ENCODE measurements at regions not wholly inside any gene's neighbourhood (a gene's known extent, or its start where the extent isn't known, plus 50 kb on each side); places are given as distances from the start of the nearest gene placed in this dataset.

- TF ChIP-seq POLR2A (IDR thresholded peaks at IDR 0.05), result no peak
- TF ChIP-seq CTCF (IDR thresholded peaks at IDR 0.05 in 4 of 5, conservative IDR thresholded peaks at IDR 0.05 in 1 of 5), result no peak
Measured at GRCh38 chr5:104344809-104345208, 782.2 kb upstream of the NUDT12 start.
